Sigmoid colon (tissue), 4 donors: ENCODE measurements at regions not wholly inside any gene's neighbourhood (a gene's known extent, or its start where the extent isn't known, plus 50 kb on each side); places are given as distances from the start of the nearest gene placed in this dataset.

Source experiments
- CTCF ChIP-seq, 4 experiments: fragments of 450-650 bp in 3 of 4; fragments of 200-600 bp in 1 of 4; IDR thresholded peaks; one replicate each; pipeline ENCODE4 v1.5.1; 2016 to 2019; ENCODE audit warnings: antibody characterized with exemption in 4 of 4, mild to moderate bottlenecking in 3 of 4, moderate library complexity in 2 of 4
- EP300 ChIP-seq, 4 donors: sonication (generic); formaldehyde crosslinking; IDR thresholded peaks; one replicate each; pipeline ENCODE4 v1.6.1; 2017; ENCODE audit warnings: antibody characterized with exemption in 4 of 4
- POLR2A ChIP-seq, 2 donors: fragments of 450-650 bp; IDR thresholded peaks; one replicate each; pipeline ENCODE4 v1.6.1; 2016; ENCODE audit warnings: antibody characterized with exemption in 2 of 2, mild to moderate bottlenecking in 2 of 2, moderate library complexity in 2 of 2
- POLR2AphosphoS5 ChIP-seq, 4 donors: sonication (generic); formaldehyde crosslinking; IDR thresholded peaks; one replicate each; pipeline ENCODE4 v1.6.1; 2017; ENCODE audit warnings: antibody characterized with exemption in 4 of 4

- no peak for TF ChIP-seq CTCF (IDR thresholded peaks at IDR 0.05)
- no peak for TF ChIP-seq EP300 (IDR thresholded peaks at IDR 0.05)
- no peak for TF ChIP-seq POLR2A (IDR thresholded peaks at IDR 0.05)
- TF ChIP-seq POLR2AphosphoS5 (IDR thresholded peaks at IDR 0.05) = no peak
These were observed 58.3 kb upstream of the SLC4A7 start for GRCh38 chr3:27542476-27542875.
